Suppressor macrophage treated with lipopolysaccharide for 1 hour (primary cell): ENCODE measurements at regions not wholly inside any gene's neighbourhood (a gene's known extent, or its start where the extent isn't known, plus 50 kb on each side); places are given as distances from the start of the nearest gene placed in this dataset.
A peak's percentile ranks its signal among the peaks of the same experiment; 100 is the strongest.

Experiments used
- DNase-seq, 3 donors: peaks; one replicate each; pipeline ENCODE4 v3.0.0-alpha.2; 2020 to 2022

GRCh38 chr12:124096869-124097434 is 123.9 kb downstream of the ZNF664 start:
- no peak for DNase-seq

- no peak for DNase-seq
Measured at GRCh38 chr12:124097701-124098100, 124.7 kb downstream of the ZNF664 start.

GRCh38 chr12:124098101-124098757 is 125.2 kb downstream of the ZNF664 start:
- no peak for DNase-seq

- no peak for DNase-seq
Measured at GRCh38 chr12:124098887-124099286, 125.9 kb downstream of the ZNF664 start.

GRCh38 chr12:124099661-124100060 is 126.6 kb downstream of the ZNF664 start:
- no peak for DNase-seq

GRCh38 chr12:124100572-124101178 is 127.7 kb downstream of the ZNF664 start:
- no peak for DNase-seq

- DNase-seq: no peak
Measured at GRCh38 chr12:124105546-124105945, 132.5 kb downstream of the ZNF664 start.

GRCh38 chr12:124107351-124107750 is 134.3 kb downstream of the ZNF664 start:
- no peak for DNase-seq

GRCh38 chr12:124109760-124110159 is 136.7 kb downstream of the ZNF664 start:
- peak; percentile 33 to 42 (median 41) for DNase-seq

- DNase-seq: no peak
Measured at GRCh38 chr12:124110372-124110883, 137.4 kb downstream of the ZNF664 start.

- DNase-seq: no peak
Measured at GRCh38 chr12:124111006-124111405, 138.0 kb downstream of the ZNF664 start.

GRCh38 chr12:124114316-124114715 is 141.3 kb downstream of the ZNF664 start:
- DNase-seq: no peak

- DNase-seq: no peak
Measured at GRCh38 chr12:124115496-124115895, 142.5 kb downstream of the ZNF664 start.

- no peak for DNase-seq
Measured at GRCh38 chr12:124115976-124116690, 143.1 kb downstream of the ZNF664 start.

- no peak for DNase-seq
Measured at GRCh38 chr12:124120739-124121138, 147.7 kb downstream of the ZNF664 start.

- no peak for DNase-seq
Measured at GRCh38 chr12:124122722-124123121, 149.7 kb downstream of the ZNF664 start.

GRCh38 chr12:124123296-124124000 is 150.4 kb downstream of the ZNF664 start:
- DNase-seq: no peak

- DNase-seq: no peak
Measured at GRCh38 chr12:124125203-124125871, 152.3 kb downstream of the ZNF664 start.

GRCh38 chr12:124126950-124127655 is 154.1 kb downstream of the ZNF664 start:
- no peak for DNase-seq

- DNase-seq: no peak
Measured at GRCh38 chr12:124129132-124129531, 156.1 kb downstream of the ZNF664 start.
